ENCODE measurements at regions not wholly inside any gene's neighbourhood (a gene's known extent, or its start where the extent isn't known, plus 50 kb on each side); places are given as distances from the start of the nearest gene placed in this dataset.

- TF ChIP-seq POLR2A (IDR thresholded peaks at IDR 0.05; ENCODE audit: low read length) = no peak
- no peak for TF ChIP-seq GATA1 (IDR thresholded peaks at IDR 0.05; ENCODE audit: low read depth, low read length)
Observed at GRCh38 chr18:53644799-53645471, 579.5 kb downstream of the MBD2 start.
